NCI-H2196 treated with DMSO at 0.1 percent for 48 hours (cell line): ENCODE measurements at regions not wholly inside any gene's neighbourhood (a gene's known extent, or its start where the extent isn't known, plus 50 kb on each side); places are given as distances from the start of the nearest gene placed in this dataset.
A peak's percentile ranks its signal among the peaks of the same experiment; 100 is the strongest.
"Not testable (repeated sequence)": the region's sequence is repeated elsewhere in the genome, so short reads cannot be mapped to it uniquely, and the experiment has no call there.

Experiments used
- DNase-seq: peaks from one replicate; lab custom pipeline; 2025; ENCODE audit not compliant: unreplicated experiment; lab: John Stamatoyannopoulos, UW

GRCh38 chr1:184821658-184822057 is 67.0 kb upstream of the EDEM3 start:
- DNase-seq: no peak

- DNase-seq: no peak
Observed at GRCh38 chr1:184820956-184821355, 66.3 kb upstream of the EDEM3 start.

GRCh38 chr1:184820218-184820750 is 65.6 kb upstream of the EDEM3 start:
- no peak for DNase-seq

- no peak for DNase-seq
Observed at GRCh38 chr1:184818646-184819045, 64.0 kb upstream of the EDEM3 start.

GRCh38 chr1:184817003-184817402 is 62.3 kb upstream of the EDEM3 start:
- not testable (repeated sequence) for DNase-seq

GRCh38 chr1:184813528-184814089 is 59.0 kb upstream of the EDEM3 start:
- no peak for DNase-seq

- DNase-seq: no peak
Observed at GRCh38 chr1:184811439-184812111, 56.9 kb upstream of the EDEM3 start.

- no peak for DNase-seq
Observed at GRCh38 chr1:184810735-184811343, 56.2 kb upstream of the EDEM3 start.

GRCh38 chr1:184806296-184806721 is 51.7 kb upstream of the EDEM3 start:
- no peak for DNase-seq

- peak; percentile 62 for DNase-seq
Observed at GRCh38 chr1:184805667-184806295, 51.1 kb upstream of the EDEM3 start.
